Progenitor cell of endocrine pancreas (in vitro differentiated cells): ENCODE measurements at regions not wholly inside any gene's neighbourhood (a gene's known extent, or its start where the extent isn't known, plus 50 kb on each side); places are given as distances from the start of the nearest gene placed in this dataset.

Experiments
- DNase-seq: peaks from one replicate; pipeline ENCODE4 v3.0.0; 2021; ENCODE audit warnings: low spot score; ENCODE audit not compliant: unreplicated experiment
- H3K27ac Mint-ChIP-seq: 2 replicates; pipeline ENCODE4 v1.8.0; 2021; ENCODE audit warnings: mild to moderate bottlenecking, moderate library complexity, mixed read lengths
- H3K27me3 Mint-ChIP-seq: 2 replicates; pipeline ENCODE4 v1.8.0; 2021; ENCODE audit warnings: mixed read lengths
- H3K36me3 Mint-ChIP-seq: 2 replicates; pipeline ENCODE4 v1.8.0; 2022; ENCODE audit warnings: mixed read lengths; ENCODE audit not compliant: insufficient read depth
- H3K4me1 Mint-ChIP-seq: 2 replicates; pipeline ENCODE4 v1.8.0; 2021; ENCODE audit warnings: low read depth, mixed read lengths
- H3K4me3 Mint-ChIP-seq: 2 replicates; pipeline ENCODE4 v1.8.0; 2021; ENCODE audit warnings: low read depth, mild to moderate bottlenecking, moderate library complexity, mixed read lengths
- H3K9me3 Mint-ChIP-seq: 2 replicates; pipeline ENCODE4 v1.8.0; 2021; ENCODE audit warnings: low read depth, mixed read lengths
- CTCF ChIP-seq: fragments of 200-600 bp; sonication (generic); IDR thresholded peaks from one replicate; pipeline ENCODE4 v1.5.0; 2021; ENCODE audit warnings: antibody characterized with exemption, mild to moderate bottlenecking; ENCODE audit not compliant: unreplicated experiment

GRCh38 chr10:4733843-4734224, 92.2 kb upstream of the AKR1E2 start:
- no peak overlapping the region for H3K27ac Mint-ChIP-seq
- no peaks in the 10 kb centered on the region for H3K27me3 Mint-ChIP-seq
- DNase-seq, result no peak
- no peaks in the 10 kb centered on the region for H3K4me1 Mint-ChIP-seq
- no peak overlapping the region for H3K4me3 Mint-ChIP-seq
- no peaks in the 10 kb centered on the region for H3K36me3 Mint-ChIP-seq
- H3K9me3 Mint-ChIP-seq, result no peaks in the 10 kb centered on the region
- no peak for TF ChIP-seq CTCF

- Mint-ChIP-seq H3K9me3 (no peaks in the 10 kb centered on the region), H3K36me3 (no peaks in the 10 kb centered on the region), H3K4me1 (no peaks in the 10 kb centered on the region), H3K4me3 (no peak overlapping the region), H3K27ac (no peak overlapping the region), H3K27me3 (no peaks in the 10 kb centered on the region)
- no peak for TF ChIP-seq CTCF
- no peak for DNase-seq
These were observed 92.7 kb upstream of the AKR1E2 start for GRCh38 chr10:4733150-4733842.

GRCh38 chr10:4730998-4731397, 95.0 kb upstream of the AKR1E2 start:
- DNase-seq, result no peak
- no peak for TF ChIP-seq CTCF
- H3K36me3 Mint-ChIP-seq, result no peaks in the 10 kb centered on the region
- no peaks in the 10 kb centered on the region for H3K4me1 Mint-ChIP-seq
- no peaks in the 10 kb centered on the region for H3K9me3 Mint-ChIP-seq
- H3K27me3 Mint-ChIP-seq, result no peaks in the 10 kb centered on the region
- no peak overlapping the region for H3K27ac Mint-ChIP-seq
- no peak overlapping the region for H3K4me3 Mint-ChIP-seq

GRCh38 chr10:4725917-4726606, 99.9 kb upstream of the AKR1E2 start:
- Mint-ChIP-seq H3K4me1 (no peaks in the 10 kb centered on the region), H3K36me3 (no peaks in the 10 kb centered on the region), H3K9me3 (peaks cover 3% of the 10 kb centered on the region), H3K4me3 (no peak overlapping the region), H3K27ac (no peak overlapping the region), H3K27me3 (no peaks in the 10 kb centered on the region)
- no peak for DNase-seq
- TF ChIP-seq CTCF, result no peak

GRCh38 chr10:4723860-4724259, 102.1 kb upstream of the AKR1E2 start:
- Mint-ChIP-seq H3K9me3 (peaks cover 4% of the 10 kb centered on the region), H3K27me3 (no peaks in the 10 kb centered on the region), H3K36me3 (no peaks in the 10 kb centered on the region), H3K4me1 (no peaks in the 10 kb centered on the region), H3K27ac (no peak overlapping the region), H3K4me3 (no peak overlapping the region)
- no peak for TF ChIP-seq CTCF
- DNase-seq, result no peak
